ENCODE measurements at regions not wholly inside any gene's neighbourhood (a gene's known extent, or its start where the extent isn't known, plus 50 kb on each side); places are given as distances from the start of the nearest gene placed in this dataset.
"Not testable (repeated sequence)": the region's sequence is repeated elsewhere in the genome, so short reads cannot be mapped to it uniquely, and the experiment has no call there.

DNA sequence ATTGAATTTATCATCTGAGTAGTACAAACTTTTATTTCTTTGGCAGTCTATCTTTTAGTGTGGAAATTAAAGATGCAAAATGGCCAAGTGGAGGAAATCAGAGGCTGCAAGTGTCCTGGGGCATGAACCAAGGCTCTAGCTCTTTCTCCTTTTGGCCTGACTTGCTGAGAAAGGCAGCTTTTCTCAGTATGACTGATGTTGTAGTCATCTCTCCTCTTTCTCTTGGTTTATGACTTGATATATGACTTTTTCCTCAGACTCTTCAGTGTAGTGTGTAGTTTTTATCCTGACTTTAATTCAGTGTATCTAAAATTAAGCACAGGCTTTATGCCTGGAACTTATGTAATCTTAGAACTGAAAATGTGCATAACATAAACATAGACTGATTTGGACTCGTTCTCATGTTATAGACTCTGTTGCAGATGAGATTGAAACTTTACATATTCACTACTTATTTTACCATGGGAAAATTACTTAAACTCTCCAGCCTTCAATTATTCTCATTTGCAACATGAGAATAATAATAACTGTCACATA lies 65.7 kb downstream of the SLITRK5 start:
- DNase-seq (ENCODE audit: extremely low spot score, insufficient read length, low read depth) (no peak), FAIRE-seq (no peak)

DNA sequence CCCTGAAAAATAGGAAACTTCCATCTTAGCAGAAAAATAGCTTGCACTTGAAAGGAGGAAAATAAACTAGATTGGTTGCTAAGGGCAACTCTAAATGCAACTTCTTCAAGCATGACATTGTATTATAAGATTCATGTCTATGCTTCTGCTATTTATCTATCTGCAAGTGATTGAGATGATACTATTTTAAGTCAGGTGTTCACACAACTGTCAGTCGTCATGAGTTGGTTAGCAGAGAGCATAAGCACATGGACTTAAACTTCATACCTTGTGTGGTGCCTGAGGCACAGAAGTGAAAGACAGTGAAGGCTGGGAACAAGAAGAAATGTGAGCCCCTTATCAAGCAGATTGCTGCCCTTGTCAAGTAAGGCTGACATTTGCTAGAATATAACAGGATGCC lies 82.9 kb downstream of the SLITRK5 start:
- FAIRE-seq (no peak), DNase-seq (ENCODE audit: extremely low spot score, insufficient read length, low read depth) (no peak)

DNA sequence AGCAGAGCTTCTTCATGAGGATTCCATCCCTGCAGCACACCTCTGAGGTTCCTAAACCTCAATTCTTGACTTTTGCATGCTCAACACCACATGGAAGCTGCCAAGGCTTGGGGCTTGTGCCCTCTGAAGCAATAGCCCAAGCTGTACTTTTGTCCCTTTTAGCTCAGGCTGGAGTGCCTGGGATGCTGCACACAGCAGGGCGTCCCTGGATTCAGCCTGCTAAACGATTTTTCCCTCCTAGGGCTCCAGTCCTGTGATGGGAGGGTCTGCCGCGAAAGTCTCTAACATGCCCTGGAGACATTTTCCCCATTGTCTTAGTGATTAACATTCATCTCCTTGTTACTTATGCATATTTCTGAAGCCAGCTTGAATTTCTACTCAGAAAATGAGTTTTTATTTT lies 98.3 kb downstream of the SLITRK5 start:
- no peak for FAIRE-seq
- no peak for DNase-seq (ENCODE audit: extremely low spot score, insufficient read length, low read depth)

DNA sequence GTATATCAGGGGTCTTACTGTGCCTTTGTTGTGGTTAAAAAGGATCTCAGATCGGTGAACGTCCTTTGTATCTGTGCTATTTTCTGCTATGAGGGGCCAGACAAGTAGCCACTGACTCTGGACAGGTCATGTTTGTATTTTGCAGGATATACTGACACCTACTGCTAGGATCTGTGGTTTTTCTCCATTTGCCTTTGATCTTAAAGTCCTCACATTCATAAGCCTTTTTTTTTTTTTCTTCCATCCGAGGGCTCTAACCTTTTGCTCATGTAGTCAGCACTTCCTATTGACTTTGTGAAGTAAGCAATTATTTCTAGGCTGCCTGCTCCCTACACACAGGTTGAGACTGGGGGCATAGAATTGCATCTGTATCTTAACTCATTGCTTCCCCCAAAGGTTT lies 106.2 kb downstream of the SLITRK5 start:
- FAIRE-seq (no peak), DNase-seq (ENCODE audit: extremely low spot score, insufficient read length, low read depth) (no peak)

DNA sequence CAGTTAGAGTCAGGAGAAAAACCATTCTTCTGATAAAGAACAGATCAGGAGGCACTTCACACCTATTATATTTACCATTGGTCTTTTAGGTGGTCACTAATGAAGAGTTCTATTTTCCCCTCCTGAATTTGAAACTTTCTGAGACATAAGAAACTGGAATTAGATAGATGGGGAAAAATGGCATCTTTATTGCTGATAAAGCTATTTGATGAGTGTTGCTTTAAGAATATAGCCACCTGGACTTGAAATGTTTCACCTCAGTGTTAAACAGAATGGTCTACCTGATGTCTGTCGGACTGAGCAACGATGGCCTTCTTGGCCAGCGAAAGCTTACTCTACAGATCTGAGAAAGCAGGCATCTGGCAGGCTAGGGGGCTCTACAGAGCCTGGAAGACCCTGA lies 107.0 kb downstream of the SLITRK5 start:
- FAIRE-seq: no peak
- DNase-seq (ENCODE audit: extremely low spot score, insufficient read length, low read depth): no peak

DNA sequence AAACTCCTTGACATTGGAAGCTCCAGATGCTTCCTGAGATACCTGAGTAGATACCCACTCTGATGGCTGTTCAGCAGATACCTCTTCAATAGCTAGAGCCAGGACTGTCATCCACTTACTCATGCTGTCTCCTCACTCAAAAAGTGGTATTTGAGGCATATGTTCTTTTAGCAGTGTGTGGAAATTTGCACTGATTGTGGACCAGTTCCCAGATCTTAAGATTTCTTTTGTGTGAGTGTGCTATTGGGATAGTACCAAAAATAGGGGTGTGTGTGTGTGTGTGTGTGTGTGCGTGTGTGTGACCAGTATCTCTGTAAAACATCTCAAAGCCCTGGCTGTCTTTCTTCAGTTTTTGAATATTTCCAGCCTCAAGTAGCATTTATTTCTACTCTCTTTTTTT lies 108.3 kb downstream of the SLITRK5 start:
- DNase-seq (ENCODE audit: extremely low spot score, insufficient read length, low read depth) (no peak), FAIRE-seq (no peak)

DNA sequence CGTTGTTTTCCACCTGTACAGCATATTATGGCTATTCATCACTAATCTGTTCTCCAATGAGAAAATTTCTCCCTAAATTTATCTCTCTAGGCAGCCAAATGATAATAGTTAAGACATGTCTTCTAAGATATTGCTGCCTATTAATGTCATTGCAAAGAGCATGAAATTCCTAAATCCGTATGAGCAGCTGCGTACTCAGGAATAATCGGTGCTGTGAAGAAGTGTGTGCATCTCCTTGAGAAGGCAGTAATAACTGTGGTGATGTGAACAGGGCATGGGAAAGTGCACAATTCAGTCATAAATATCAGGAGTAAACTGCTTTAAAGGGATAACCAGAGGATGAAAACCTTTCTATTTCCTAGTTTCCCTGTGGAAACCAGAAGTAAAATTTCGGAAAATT lies 112.2 kb downstream of the SLITRK5 start:
- DNase-seq (ENCODE audit: extremely low spot score, insufficient read length, low read depth) (no peak), FAIRE-seq (no peak)

DNA sequence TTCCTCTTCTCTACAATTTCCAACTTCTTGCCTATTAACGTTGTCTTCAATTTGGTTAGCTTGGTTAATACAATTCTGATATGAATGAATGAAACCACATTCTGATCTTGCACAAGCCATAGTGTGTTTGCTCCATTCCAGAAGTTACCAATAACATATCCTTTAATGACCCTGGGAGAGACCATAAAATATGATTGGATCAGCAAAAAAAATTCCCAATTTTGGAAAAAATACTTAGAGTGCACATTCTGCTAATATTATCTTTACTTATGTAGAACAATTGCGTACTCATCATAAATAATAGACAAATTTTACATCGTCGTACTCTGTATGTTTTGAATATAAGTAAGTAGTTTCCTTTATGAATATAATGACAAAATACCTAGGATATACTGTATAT lies 117.2 kb downstream of the SLITRK5 start:
- no peak for FAIRE-seq
- no peak for DNase-seq (ENCODE audit: extremely low spot score, insufficient read length, low read depth)

DNA sequence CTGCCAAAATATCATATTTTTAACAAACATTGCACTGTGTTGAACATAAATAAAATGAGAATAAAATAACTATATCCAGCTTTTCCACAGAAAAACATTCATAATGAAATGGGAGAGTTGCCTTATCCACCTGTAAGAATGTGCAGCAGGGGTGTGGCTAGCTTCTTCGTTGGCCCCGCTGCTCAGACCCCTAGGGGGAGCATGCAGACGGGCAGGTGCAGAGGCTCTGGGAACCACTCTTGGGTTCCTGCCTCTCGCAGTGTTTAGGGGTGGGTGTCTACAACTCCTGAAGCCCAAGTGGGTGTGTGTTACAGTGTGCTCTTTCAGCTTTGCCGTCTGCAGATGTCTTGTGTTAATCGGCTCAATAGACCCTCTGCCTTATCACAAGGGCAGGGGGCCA lies 121.7 kb downstream of the SLITRK5 start:
- FAIRE-seq: no peak
- DNase-seq (ENCODE audit: extremely low spot score, insufficient read length, low read depth): no peak

DNA sequence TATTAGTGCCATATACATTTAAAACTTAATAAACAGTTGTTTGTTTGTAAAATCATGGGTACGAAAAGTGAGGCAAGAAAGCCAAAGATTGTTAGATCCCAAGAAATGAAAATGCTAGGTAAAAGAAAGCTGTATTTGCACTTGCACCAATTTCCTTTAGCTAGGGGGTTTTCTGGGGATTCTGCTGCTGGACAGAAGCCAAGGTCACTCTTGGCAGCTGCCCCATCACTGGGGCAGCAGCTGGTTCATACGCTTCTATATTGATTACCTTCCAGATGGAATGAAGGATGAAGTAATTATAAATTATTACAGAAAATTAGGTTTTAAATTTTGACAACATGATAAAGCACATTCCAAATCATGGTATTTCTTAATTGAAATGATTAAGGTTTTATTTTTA lies 127.4 kb downstream of the SLITRK5 start:
- DNase-seq (ENCODE audit: extremely low spot score, insufficient read length, low read depth): no peak
- no peak for FAIRE-seq

DNA sequence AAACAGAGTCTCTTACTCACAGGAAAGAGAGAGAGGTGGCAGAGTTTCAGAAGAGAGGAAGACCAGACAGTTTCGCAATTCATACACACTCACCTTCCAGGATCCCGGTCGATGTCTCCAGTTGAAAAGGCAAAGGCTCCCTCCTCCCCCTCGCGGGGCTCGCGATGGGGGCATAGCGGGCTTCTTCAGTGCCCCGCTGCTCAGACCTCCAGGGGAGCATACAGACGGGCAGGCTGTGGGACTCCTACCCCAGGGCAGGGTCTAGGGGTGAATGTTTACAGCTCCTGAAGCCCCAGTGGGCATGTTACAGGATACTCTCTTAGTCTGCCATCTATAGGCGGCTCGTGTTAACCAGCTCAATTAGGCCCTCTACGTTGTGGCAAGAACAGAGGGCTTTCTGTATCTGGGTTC lies 139.2 kb downstream of the SLITRK5 start:
- DNase-seq (ENCODE audit: extremely low spot score, insufficient read length, low read depth): no peak
- no peak for FAIRE-seq

DNA sequence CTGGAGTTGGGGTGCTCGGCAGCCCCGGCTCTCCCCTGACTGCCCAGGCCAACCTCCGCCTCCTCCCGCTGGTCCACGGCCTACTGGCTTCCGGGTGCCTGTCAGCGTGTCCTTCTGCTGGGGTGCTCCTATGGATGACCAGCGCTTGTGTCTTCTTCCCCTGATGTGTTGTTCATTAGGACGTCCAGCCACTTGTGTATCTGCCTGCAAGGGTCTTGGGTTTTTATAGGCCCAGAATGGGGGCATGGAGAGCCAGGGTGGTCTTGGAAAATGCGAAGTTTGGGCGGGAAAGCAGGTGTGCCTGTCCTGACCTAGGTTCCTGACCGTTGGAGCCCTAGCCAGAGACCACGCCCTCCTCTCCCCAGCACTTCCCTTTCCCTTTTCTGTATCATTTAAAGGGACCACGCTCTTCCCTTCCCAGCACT lies 139.8 kb downstream of the SLITRK5 start:
- DNase-seq (ENCODE audit: extremely low spot score, insufficient read length, low read depth): no peak
- no peak for FAIRE-seq

DNA sequence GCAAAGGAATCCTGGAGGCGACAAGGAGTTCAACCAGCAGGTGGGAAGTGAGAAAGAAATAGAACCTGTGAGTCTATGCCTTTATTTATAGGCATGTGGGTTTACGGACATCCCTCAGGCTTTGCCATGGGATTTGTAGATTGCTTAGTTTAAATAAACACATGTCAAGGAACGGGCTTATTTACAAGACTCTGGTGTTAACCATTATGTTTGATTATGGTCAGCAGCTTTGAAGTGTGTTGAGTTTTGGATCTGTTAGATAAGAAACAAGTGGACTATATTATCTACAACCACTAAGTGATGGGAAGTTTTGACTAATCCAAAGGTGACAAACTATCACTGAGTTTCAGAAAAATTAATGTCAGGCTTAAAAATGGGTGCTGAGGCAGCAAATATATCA lies 143.2 kb downstream of the SLITRK5 start:
- no peak for DNase-seq (ENCODE audit: extremely low spot score, insufficient read length, low read depth)
- FAIRE-seq: no peak

DNA sequence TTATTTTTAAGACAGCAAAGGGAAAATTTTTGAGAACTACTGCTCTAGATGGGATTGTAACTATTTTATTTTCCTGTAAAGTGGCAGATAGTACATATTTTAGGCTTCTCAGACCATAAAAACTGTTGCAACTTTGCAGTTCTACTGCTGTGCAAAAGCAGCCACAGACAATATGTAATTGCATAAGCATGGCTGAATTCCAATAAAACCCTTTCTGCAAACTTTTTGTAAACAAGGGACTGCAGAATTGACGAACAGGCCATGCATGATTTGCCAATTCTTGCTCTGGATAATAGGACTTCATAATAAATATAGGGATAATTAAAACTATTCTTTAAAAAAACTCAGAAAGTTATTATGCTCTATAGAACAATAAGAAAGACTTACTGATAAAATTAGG lies 149.1 kb downstream of the SLITRK5 start:
- DNase-seq (ENCODE audit: extremely low spot score, insufficient read length, low read depth): no peak
- no peak for FAIRE-seq

DNA sequence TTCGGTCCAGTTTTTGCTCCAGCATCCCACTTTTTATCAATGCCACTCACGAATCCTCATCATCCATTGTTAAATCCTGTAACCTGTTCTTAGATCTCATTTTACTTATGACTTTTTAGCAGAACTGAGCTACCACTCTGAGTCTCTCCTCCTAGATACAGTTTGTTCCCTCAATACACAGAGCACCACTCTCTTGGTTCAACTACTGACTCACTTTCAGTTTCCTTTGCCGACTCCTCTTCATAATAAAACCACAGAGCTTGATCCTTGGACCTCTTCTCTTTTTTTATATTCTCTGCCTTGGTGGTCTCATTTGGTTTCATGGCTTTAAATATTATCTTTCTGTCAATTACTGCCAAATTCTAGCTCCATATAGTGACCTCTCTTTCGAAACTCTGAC lies 150.3 kb downstream of the SLITRK5 start:
- no peak for FAIRE-seq
- no peak for DNase-seq (ENCODE audit: extremely low spot score, insufficient read length, low read depth)

DNA sequence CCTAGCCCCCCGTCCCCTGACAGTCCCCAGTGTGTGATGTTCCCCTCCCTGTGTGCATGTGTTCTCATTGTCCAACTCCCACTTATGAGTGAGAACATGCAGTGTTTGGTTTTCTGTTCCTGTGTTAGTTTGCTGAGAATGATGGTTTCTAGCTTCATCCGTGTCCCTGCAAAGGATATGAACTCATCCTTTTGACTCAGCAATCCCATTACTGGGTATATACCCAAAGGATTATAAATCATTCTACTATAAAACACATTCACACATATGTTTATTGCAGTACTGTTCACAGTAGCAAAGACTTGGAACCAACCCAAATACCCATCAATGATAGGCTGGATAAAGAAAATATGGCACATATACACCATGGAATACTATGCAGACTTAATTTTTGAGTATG lies 155.1 kb downstream of the SLITRK5 start:
- not testable (repeated sequence) for FAIRE-seq; DNase-seq (ENCODE audit: extremely low spot score, insufficient read length, low read depth)

DNA sequence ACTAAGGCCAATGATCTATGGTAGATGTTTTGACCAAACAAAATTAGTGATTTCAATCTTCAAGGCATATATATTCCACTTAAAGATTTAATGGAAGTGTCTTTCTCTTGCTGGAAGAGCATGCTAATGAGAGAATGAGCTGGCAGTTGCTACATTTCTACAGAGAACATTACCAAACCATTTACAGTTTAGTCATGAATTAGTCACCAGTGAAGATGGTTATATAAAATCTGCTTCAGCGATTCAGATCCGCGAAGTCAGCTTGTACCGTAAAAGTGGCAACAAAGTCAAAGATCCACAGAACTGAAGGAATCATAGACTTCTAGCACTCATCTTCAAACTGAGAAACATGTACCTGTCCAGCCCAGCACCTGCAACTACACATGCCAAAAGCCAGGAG lies 156.3 kb downstream of the SLITRK5 start:
- DNase-seq (ENCODE audit: extremely low spot score, insufficient read length, low read depth) (no peak), FAIRE-seq (no peak)

DNA sequence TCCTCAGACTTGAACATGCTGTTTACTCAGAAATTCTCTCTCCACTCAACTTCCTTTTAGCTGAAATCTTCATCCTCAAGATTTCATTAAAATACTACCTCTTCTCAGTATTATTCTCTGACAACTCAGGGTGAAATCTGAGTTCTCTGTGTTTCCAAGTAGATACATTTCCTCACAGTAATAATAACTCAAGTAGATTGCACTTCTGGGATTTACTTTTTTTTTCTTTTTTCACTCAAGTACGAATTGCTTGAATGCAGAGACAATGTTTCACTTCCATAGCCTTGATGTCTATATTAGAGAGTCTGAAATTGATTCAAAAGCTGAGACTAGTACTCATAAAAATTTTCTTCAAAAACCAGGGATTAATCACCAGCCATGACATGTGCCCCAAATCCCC lies 166.4 kb downstream of the SLITRK5 start:
- no peak for DNase-seq (ENCODE audit: extremely low spot score, insufficient read length, low read depth)
- FAIRE-seq: no peak

DNA sequence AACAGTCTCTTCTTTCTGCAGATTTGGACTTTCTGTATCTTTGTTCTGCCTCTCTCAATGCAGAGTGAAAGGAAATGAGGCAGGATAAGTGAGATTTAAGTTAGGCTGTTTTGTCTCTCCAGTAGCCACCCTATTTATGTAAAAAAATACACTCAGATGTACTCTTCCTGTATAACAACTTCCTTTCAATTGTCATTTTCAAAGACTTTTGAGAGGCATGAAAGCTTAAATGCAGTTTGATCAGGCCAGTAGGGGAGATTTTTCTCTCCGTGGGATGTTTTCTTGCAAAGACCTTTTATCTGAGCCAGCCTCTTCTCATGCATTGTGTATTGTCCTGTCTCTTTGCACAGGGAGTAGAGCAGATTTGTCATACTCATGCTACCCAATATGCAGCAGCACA lies 166.8 kb downstream of the SLITRK5 start:
- no peak for FAIRE-seq
- no peak for DNase-seq (ENCODE audit: extremely low spot score, insufficient read length, low read depth)

DNA sequence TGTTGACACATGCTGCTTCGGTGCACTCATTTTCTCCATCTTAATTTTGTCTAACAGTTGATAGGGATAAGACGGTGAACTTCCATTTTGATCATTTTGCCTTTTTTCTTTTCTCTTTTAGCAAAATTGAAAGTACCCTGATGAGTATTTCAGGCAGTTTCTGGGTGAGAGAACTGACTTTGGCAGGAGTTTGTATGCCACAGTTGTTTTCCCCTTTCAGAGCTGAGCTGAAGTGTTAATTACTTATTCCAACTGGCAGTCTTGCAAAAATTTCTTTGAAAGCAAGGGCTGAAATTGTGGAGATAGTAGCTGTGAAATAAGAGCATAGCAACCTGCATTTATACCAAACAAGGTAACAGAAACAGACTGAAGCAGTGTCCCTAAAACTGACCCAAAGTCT lies 180.2 kb downstream of the SLITRK5 start:
- DNase-seq (ENCODE audit: extremely low spot score, insufficient read length, low read depth) (no peak), FAIRE-seq (no peak)

DNA sequence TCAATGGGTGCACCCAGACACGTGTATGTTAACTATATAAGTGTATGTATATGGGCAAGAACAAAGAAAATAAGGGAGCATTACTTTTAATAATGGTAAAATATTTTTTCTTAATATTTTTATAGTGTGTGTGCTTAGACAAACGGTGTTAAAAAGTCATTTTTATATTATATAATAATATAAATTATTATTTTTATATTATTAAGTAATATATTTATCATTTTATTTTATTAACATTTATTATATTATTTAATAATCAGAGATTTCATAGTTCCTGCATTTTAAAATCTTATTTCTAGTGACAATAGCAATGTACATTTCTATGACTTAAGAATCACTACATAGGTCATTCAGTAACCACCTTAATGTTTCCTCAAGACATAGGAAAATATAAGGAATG lies 184.4 kb downstream of the SLITRK5 start:
- FAIRE-seq (no peak), DNase-seq (ENCODE audit: extremely low spot score, insufficient read length, low read depth) (no peak)

DNA sequence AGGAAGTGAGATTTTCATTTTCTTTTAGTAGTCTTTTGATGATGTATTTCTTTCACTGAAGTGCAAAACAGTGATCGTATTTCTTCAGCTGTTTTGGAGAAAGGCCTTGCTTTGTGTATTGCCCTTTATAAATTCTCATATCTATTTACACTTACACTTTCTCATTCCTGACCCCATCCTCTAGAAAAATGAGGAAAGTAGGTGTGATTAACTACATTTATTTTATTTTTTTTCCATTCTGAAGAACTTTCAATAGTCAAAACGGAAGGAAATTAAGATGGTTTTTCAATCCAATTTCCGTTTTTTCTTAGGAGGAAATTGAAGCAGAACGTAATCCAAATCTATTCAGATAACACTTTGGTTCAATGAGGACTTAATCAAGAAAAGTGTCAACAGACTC lies 188.1 kb downstream of the SLITRK5 start:
- no peak for FAIRE-seq
- no peak for DNase-seq (ENCODE audit: extremely low spot score, insufficient read length, low read depth)

DNA sequence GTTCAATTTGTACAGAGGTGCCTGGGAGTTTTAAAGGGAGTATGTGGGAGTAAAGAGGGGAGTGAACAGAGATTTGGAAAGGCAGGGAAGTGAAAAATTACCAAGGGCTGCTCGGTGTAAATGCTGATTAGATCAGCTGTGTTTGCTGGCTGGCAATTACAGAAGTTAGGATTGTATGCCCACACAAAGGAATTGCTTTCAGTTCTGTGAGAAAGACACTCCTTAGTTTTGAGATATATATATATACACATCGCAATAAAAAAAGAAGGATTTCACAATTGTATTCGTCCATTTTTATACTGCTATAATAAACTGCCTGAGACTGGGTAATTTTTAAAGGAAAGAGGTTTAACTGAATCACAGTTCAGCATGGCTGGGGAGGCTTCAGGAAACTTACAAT lies 196.3 kb downstream of the SLITRK5 start:
- DNase-seq (ENCODE audit: extremely low spot score, insufficient read length, low read depth): no peak
- FAIRE-seq: no peak

All from GM18507 (cell line).